Thoracic aorta (tissue), 2 donors: ENCODE measurements at regions not wholly inside any gene's neighbourhood (a gene's known extent, or its start where the extent isn't known, plus 50 kb on each side); places are given as distances from the start of the nearest gene placed in this dataset.

Experiments
- ATAC-seq: fragments of 150-250 bp; one replicate; pipeline ENCODE4 v1.8.0; 2017; ENCODE audit warnings: low read depth; ENCODE audit not compliant: insufficient number of reproducible peaks, low FRiP score
- DNase-seq: peaks from one replicate; pipeline ENCODE4 v3.0.0-alpha.2; 2020; ENCODE audit warnings: low spot score
- H3K27ac ChIP-seq, 2 donors: fragments of 200-600 bp; sonication (generic); 1 replicate in 1 of 2; 2 replicates in 1 of 2; pipeline ENCODE4 v1.5.1; 2016; ENCODE audit warnings: mild to moderate bottlenecking in 2 of 2, moderate library complexity in 2 of 2
- H3K27me3 ChIP-seq: fragments of 200-600 bp; sonication (generic); replicated peaks from 2 replicates; pipeline ENCODE4 v1.6.0; 2016; ENCODE audit warnings: mild to moderate bottlenecking; ENCODE audit not compliant: insufficient read depth
- H3K36me3 ChIP-seq: fragments of 200-600 bp; sonication (generic); one replicate; pipeline ENCODE4 v1.5.1; 2016
- H3K4me1 ChIP-seq, 2 donors: fragments of 200-600 bp; sonication (generic); 1 replicate in 1 of 2; 2 replicates in 1 of 2; pipeline versions ENCODE4 v1.5.1 to v1.6.0; 2016; ENCODE audit warnings: low read depth in 2 of 2, mild to moderate bottlenecking in 1 of 2; ENCODE audit not compliant: control insufficient read depth in 1 of 2
- H3K4me3 ChIP-seq: fragments of 200-600 bp; sonication (generic); 2 replicates; pipeline ENCODE4 v1.5.1; 2016; ENCODE audit warnings: mild to moderate bottlenecking
- H3K9me3 ChIP-seq: fragments of 200-600 bp; sonication (generic); 2 replicates; pipeline ENCODE4 v1.5.1; 2016
- CTCF ChIP-seq: fragments of 200-600 bp; sonication (generic); IDR thresholded peaks from one replicate; pipeline ENCODE4 v1.5.1; 2019; ENCODE audit warnings: antibody characterized with exemption

DNA sequence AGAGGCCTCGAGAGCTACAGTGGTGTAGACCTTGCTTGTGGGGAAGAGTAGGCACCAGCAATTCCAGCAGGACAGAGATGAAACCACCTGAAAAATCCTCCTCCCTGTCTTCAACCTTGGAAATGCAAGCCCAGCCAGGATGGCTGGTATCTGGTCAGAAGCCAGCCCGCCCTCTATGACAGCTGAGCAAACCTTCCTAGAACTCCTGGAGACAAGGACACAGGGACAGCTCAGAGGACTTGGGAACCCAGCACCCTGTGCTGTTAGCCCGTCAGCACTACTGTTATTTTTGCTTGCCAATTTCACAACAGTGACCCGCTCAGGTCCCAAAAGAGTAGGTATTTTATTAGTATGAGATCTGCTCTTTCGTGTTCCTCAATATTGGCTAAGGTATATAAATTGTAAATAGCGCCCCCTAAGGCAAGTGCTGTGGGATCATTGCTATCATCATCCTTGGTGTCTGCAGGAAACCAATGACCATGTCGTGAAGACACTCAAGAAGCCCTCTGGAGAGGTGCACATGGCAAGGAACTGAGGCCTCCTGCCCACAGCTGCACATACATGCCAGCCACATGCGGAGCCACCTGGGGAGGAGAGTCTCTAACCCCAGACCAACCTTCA, 156.5 kb upstream of the CHST15 start:
- Histone ChIP-seq H3K36me3 (no peaks in the 10 kb centered on the region), H3K9me3 (no peaks in the 10 kb centered on the region), H3K27ac (no peak overlapping the region), H3K27me3 (no peaks in the 10 kb centered on the region), H3K4me1 (peaks cover 4 to 18% of the 10 kb centered on the region in 2 donors), H3K4me3 (no peak overlapping the region)
- ATAC-seq = no peak
- no peak for DNase-seq
- TF ChIP-seq CTCF = no peak

DNA sequence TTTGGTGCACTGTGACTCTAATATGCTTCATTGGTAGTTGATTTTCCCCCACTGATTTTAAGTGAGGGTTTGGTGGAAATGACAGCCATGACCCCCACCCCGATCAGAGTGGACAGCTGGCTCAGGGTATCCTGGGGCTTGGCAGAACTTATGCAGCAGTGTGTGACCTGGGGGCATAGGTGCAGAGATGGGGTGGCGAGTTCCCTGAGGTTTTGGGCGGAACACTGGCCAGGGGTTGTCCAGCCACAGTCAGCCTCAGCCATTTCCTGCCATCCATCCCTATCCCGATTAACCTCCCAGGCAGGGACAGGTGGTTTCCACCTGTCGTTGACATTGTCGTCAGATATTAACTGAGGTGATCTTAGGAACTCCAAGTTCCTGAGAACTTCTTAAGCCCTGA, 155.8 kb upstream of the CHST15 start:
- no peaks in the 10 kb centered on the region for H3K36me3 ChIP-seq
- no peak for TF ChIP-seq CTCF
- peaks cover 4 to 18% of the 10 kb centered on the region in 2 donors for H3K4me1 ChIP-seq
- ATAC-seq = no peak
- DNase-seq = no peak
- no peak overlapping the region for H3K4me3 ChIP-seq
- H3K27ac ChIP-seq = no peak overlapping the region
- no peaks in the 10 kb centered on the region for H3K27me3 ChIP-seq
- no peaks in the 10 kb centered on the region for H3K9me3 ChIP-seq

DNA sequence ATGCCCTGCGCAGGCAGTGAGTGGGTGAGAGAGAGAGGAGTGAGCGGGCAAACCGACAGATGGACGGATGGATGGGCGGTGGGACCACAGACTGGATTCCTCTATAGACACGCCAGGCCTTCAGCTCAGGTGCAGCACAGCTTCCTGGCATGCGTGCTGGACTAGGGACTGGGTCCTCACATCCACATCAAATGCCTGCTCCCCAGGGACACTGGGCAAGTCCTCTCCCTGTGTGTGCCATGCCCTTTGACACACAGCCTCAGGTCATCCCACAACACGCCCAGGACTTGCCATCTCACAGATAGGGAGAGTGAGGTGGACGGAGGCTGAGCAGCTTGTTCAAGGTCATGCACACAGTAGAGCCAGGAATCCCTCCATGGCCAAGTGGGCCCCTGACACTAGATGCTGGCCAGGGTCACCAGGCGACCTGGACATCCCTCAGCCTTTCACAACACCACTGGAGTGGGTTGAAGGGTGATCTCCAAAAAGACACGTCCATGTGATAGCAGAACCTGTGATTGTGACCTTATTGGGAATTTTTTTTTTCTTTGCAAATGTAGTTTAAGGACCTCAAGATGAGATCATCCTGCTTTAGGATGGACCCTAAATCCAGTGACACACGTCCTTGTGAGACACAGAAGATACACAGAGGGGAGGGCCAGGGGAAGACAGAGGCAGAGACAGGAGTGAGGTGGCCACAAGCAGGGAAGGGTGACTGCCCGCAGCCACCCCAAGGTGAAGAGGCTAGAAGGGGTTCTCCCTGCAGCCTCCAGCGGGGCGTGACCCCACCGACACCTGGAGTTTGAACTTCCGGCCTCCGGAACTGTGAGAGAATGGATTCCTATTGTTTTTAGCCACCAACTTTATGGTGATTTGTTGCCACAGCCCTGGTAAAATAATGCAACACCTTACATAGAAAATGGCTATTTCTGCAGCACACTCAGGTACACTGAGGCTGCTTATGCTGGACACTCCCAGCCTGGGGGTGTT, 155.0 kb upstream of the CHST15 start:
- H3K27me3 ChIP-seq = no peaks in the 10 kb centered on the region
- H3K4me1 ChIP-seq = peaks cover 4 to 18% of the 10 kb centered on the region in 2 donors
- no peak overlapping the region for H3K27ac ChIP-seq
- no peaks in the 10 kb centered on the region for H3K36me3 ChIP-seq
- no peak for TF ChIP-seq CTCF
- no peak overlapping the region for H3K4me3 ChIP-seq
- no peak for DNase-seq
- H3K9me3 ChIP-seq = no peaks in the 10 kb centered on the region
- no peak for ATAC-seq

- Histone ChIP-seq H3K4me1 (peaks cover 0 to 10% of the 10 kb centered on the region in 2 donors), H3K9me3 (no peaks in the 10 kb centered on the region), H3K36me3 (no peaks in the 10 kb centered on the region), H3K27ac (no peak overlapping the region), H3K27me3 (no peaks in the 10 kb centered on the region), H3K4me3 (no peak overlapping the region)
- no peak for TF ChIP-seq CTCF
- DNase-seq (no peak), ATAC-seq (no peak)
These were observed 152.5 kb upstream of the CHST15 start for GRCh38 chr10:124245806-124246440.

DNA sequence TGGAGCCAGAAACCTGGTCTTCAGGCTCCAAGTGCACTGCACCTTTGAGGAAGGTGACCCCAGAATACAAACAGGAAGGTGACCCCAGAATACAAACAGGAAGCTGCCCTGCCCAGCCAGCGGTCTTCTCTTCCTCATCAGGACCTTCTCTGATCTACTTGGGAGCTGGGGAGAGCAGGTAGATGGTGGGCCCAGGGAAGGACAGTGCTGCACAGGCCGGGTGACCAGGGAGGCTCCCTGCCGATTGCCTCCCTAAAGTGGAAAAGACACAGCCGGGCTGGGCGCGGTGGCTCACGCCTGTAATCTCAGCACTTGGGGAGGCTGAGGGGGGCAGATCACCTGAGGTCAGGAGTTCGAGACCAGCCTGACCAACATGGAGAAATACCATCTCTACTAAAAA, 151.8 kb upstream of the CHST15 start:
- TF ChIP-seq CTCF = no peak
- Histone ChIP-seq H3K27me3 (no peaks in the 10 kb centered on the region), H3K36me3 (no peaks in the 10 kb centered on the region), H3K27ac (no peak overlapping the region), H3K4me1 (peaks cover 0 to 3% of the 10 kb centered on the region in 2 donors), H3K4me3 (no peak overlapping the region), H3K9me3 (no peaks in the 10 kb centered on the region)
- no peak for DNase-seq
- no peak for ATAC-seq
